ENCODE measurements at regions not wholly inside any gene's neighbourhood (a gene's known extent, or its start where the extent isn't known, plus 50 kb on each side); places are given as distances from the start of the nearest gene placed in this dataset.
"Not testable (repeated sequence)": the region's sequence is repeated elsewhere in the genome, so short reads cannot be mapped to it uniquely, and the experiment has no call there.

DNA sequence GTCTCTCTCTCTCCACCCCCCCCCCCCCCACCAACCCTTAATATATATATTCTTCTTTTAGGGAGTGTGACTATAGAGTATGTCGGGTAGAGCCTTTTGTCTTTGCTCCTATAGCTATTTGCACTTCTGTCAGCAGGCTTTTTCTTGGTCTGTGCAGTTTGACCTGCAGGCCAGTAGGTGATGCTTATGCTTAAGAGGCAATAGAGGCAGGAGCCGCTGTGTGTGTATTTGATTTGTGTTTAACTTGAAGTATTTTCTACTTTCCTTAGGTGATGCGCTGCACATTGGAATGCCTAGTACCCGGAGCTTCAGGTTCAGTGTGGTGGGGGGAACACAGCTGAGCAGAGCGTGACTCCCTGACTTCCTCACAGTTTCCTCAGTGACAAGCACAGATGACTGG is 416.5 kb upstream of the PABPC5 start:
- TF ChIP-seq, protein P1, sequence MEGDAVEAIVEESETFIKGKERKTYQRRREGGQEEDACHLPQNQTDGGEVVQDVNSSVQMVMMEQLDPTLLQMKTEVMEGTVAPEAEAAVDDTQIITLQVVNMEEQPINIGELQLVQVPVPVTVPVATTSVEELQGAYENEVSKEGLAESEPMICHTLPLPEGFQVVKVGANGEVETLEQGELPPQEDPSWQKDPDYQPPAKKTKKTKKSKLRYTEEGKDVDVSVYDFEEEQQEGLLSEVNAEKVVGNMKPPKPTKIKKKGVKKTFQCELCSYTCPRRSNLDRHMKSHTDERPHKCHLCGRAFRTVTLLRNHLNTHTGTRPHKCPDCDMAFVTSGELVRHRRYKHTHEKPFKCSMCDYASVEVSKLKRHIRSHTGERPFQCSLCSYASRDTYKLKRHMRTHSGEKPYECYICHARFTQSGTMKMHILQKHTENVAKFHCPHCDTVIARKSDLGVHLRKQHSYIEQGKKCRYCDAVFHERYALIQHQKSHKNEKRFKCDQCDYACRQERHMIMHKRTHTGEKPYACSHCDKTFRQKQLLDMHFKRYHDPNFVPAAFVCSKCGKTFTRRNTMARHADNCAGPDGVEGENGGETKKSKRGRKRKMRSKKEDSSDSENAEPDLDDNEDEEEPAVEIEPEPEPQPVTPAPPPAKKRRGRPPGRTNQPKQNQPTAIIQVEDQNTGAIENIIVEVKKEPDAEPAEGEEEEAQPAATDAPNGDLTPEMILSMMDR (IDR thresholded peaks at IDR 0.05): peak; percentile 14; the same call in 1 of the 2 replicates
- not testable (repeated sequence) for TF ChIP-seq ZFX (IDR thresholded peaks at IDR 0.05; ENCODE audit: borderline replicate concordance)
